Keratinocyte (primary cell): ENCODE measurements at regions not wholly inside any gene's neighbourhood (a gene's known extent, or its start where the extent isn't known, plus 50 kb on each side); places are given as distances from the start of the nearest gene placed in this dataset.

ENCODE experiments used
- DNase-seq: peaks from one replicate; pipeline ENCODE4 v3.0.0-alpha.2; 2011; ENCODE audit warnings: low read depth, missing footprints, low spot score
- FAIRE-seq: peaks from 2 replicates; lab custom pipeline; 2011; peaks lifted over from hg19 to GRCh38; lab: Jason Lieb, UNC
- H2AFZ ChIP-seq: 2 replicates; pipeline ENCODE4 v1.6.0; 2012; ENCODE audit warnings: low read length, control low read depth, inconsistent platforms; ENCODE audit not compliant: control insufficient read depth
- H3K27ac ChIP-seq: 2 replicates; pipeline ENCODE4 v1.5.1; 2011; ENCODE audit warnings: low read length; ENCODE audit not compliant: control insufficient read depth, insufficient read depth
- H3K27me3 ChIP-seq: 3 replicates; pipeline ENCODE4 v1.6.0; 2011; ENCODE audit warnings: low read length; ENCODE audit not compliant: control insufficient read depth, insufficient read depth; ENCODE audit errors: extremely low read depth
- H3K36me3 ChIP-seq, 2 experiments: 2 replicates in 1 of 2; 3 replicates in 1 of 2; pipeline ENCODE4 v1.5.1; 2011; ENCODE audit warnings: low read length in 2 of 2, mild to moderate bottlenecking in 1 of 2; ENCODE audit not compliant: control insufficient read depth in 2 of 2, insufficient read depth in 2 of 2; ENCODE audit errors: extremely low read depth in 1 of 2
- H3K4me1 ChIP-seq: 3 replicates; pipeline ENCODE4 v1.5.1; 2011; ENCODE audit warnings: low read length; ENCODE audit not compliant: control insufficient read depth, insufficient read depth; ENCODE audit errors: extremely low read depth
- H3K4me2 ChIP-seq: 3 replicates; pipeline ENCODE4 v1.6.0; 2011; ENCODE audit warnings: low read depth, low read length; ENCODE audit not compliant: control insufficient read depth, insufficient read depth; ENCODE audit errors: extremely low read depth
- H3K4me3 ChIP-seq, 3 experiments: fragments of 200-600 bp in 1 of 3; sonication (generic) in 1 of 3; 2 replicates in 2 of 3; 3 replicates in 1 of 3; pipeline ENCODE4 v1.5.1; 2011 to 2016; ENCODE audit warnings: low read length in 3 of 3, mild to moderate bottlenecking in 3 of 3, control low read depth in 2 of 3, inconsistent platforms in 1 of 3, low read depth in 1 of 3, mixed read lengths in 1 of 3, mixed run types in 1 of 3, moderate library complexity in 1 of 3; ENCODE audit not compliant: control insufficient read depth in 2 of 3, insufficient read depth in 2 of 3; ENCODE audit errors: extremely low read depth in 1 of 3
- H3K79me2 ChIP-seq: 2 replicates; pipeline ENCODE4 v1.6.0; 2012; ENCODE audit warnings: low read length; ENCODE audit not compliant: control insufficient read depth, insufficient read depth
- H3K9ac ChIP-seq: 3 replicates; pipeline ENCODE4 v1.6.0; 2011; ENCODE audit warnings: low read length; ENCODE audit not compliant: control insufficient read depth, insufficient read depth; ENCODE audit errors: extremely low read depth
- H3K9me1 ChIP-seq: 3 replicates; pipeline ENCODE4 v1.6.0; 2011; ENCODE audit warnings: low read length; ENCODE audit not compliant: control insufficient read depth, insufficient read depth; ENCODE audit errors: extremely low read depth
- H3K9me3 ChIP-seq: 2 replicates; pipeline ENCODE4 v1.5.1; 2012; ENCODE audit warnings: low read depth, low read length; ENCODE audit not compliant: control insufficient read depth
- H4K20me1 ChIP-seq: 3 replicates; pipeline ENCODE4 v1.6.0; 2011; ENCODE audit warnings: low read length; ENCODE audit not compliant: control insufficient read depth, insufficient read depth; ENCODE audit errors: extremely low read depth
- EZH2 ChIP-seq: IDR thresholded peaks from one replicate; pipeline ENCODE4 v1.6.1; 2012; ENCODE audit warnings: inconsistent platforms, mild to moderate bottlenecking, low read length, moderate library complexity
- dilution Hi-C: fragments of 300-500 bp; cut with MboI; formaldehyde crosslinking; loops from one replicate; pipeline ENCODE4 v1.7.0; 2020; ENCODE audit warnings: low sequenced_read_pairs; ENCODE audit not compliant: extremely low pct_ligation_motif_present
- TF ChIP-seq, protein P1 (sequence below), 3 experiments: IDR thresholded peaks in 1 of 3; conservative IDR thresholded peaks in 1 of 3; optimal IDR thresholded peaks in 1 of 3; 2 replicates in 2 of 3; 3 replicates in 1 of 3; pipeline versions ENCODE3 to v1.5.1; 2011; ENCODE audit warnings: low read length in 3 of 3, mild to moderate bottlenecking in 3 of 3, moderate library complexity in 2 of 3, control low read depth in 1 of 3, inconsistent platforms in 1 of 3; ENCODE audit not compliant: insufficient read depth in 2 of 3; ENCODE audit errors: extremely low read depth in 1 of 3

DNA sequence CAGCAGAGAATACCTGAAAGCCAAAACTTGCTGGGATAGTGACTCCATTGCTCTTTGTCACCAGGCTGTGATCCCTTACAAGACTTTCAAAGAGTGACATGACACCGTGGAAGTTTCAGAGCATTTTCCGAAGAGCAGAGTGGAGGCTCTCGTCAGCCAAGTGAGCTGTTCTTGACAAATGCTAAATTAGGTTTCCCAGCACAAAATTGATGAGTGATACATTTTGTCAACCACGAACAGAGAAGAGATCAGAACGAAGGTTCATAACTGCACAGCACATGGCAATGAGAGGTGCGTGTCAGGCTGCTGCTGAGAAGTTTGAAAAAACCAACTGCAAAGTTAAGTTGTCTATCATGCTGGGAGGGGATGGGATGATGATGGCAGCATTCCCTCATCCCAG, 184.4 kb upstream of the C1orf174 start:
- Histone ChIP-seq H3K9ac (no peak overlapping the region), H3K9me1 (no peaks in the 10 kb centered on the region), H4K20me1 (no peaks in the 10 kb centered on the region), H3K79me2 (no peaks in the 10 kb centered on the region), H3K36me3 (no peaks in the 10 kb centered on the region), H3K9me3 (peaks cover 5% of the 10 kb centered on the region), H3K4me3 (no peak overlapping the region), H2AFZ (no peak overlapping the region), H3K27me3 (no peaks in the 10 kb centered on the region), H3K4me1 (no peaks in the 10 kb centered on the region), H3K27ac (no peak overlapping the region), H3K4me2 (no peak overlapping the region)
- DNase-seq (no peak), FAIRE-seq (no peak)
- dilution Hi-C loops = loop anchor here (5.0 kb wide), 1 partner anchor 63 kb away; no protein-coding TSS in a partner anchor
- no peak for TF ChIP-seq EZH2
- TF ChIP-seq, protein P1, sequence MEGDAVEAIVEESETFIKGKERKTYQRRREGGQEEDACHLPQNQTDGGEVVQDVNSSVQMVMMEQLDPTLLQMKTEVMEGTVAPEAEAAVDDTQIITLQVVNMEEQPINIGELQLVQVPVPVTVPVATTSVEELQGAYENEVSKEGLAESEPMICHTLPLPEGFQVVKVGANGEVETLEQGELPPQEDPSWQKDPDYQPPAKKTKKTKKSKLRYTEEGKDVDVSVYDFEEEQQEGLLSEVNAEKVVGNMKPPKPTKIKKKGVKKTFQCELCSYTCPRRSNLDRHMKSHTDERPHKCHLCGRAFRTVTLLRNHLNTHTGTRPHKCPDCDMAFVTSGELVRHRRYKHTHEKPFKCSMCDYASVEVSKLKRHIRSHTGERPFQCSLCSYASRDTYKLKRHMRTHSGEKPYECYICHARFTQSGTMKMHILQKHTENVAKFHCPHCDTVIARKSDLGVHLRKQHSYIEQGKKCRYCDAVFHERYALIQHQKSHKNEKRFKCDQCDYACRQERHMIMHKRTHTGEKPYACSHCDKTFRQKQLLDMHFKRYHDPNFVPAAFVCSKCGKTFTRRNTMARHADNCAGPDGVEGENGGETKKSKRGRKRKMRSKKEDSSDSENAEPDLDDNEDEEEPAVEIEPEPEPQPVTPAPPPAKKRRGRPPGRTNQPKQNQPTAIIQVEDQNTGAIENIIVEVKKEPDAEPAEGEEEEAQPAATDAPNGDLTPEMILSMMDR (optimal IDR thresholded peaks at IDR 0.05 in 1 of 3, IDR thresholded peaks at IDR 0.05 in 1 of 3, conservative IDR thresholded peaks at IDR 0.05 in 1 of 3; ENCODE audit: extremely low read depth in 1 of 3, insufficient read depth in 2 of 3, low read length in 3 of 3) = no peak

DNA sequence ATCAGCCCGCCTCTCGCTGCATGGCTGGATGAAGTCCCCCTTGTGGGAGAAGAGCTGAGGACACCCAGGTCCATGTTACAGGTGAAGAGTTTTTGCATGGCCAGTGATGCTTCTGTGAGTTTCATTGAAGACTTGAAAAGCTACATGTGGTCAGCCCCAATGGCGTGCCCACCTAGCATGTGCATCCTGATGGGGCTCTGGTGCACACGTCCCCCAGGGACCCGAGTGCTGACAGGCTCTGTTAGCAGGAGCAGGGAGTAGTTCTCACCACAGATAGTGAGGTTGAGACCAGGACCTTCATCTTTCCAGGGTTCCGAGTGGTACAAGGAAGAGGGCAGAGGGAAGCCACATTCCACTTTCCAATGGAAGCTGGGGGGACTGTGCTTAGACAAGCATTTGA, 184.8 kb upstream of the C1orf174 start:
- H3K27me3 ChIP-seq = no peaks in the 10 kb centered on the region
- TF ChIP-seq, protein P1 (optimal IDR thresholded peaks at IDR 0.05 in 1 of 3, IDR thresholded peaks at IDR 0.05 in 1 of 3, conservative IDR thresholded peaks at IDR 0.05 in 1 of 3; ENCODE audit: extremely low read depth in 1 of 3, insufficient read depth in 2 of 3, low read length in 3 of 3) = no peak
- FAIRE-seq = no peak
- H3K4me2 ChIP-seq = no peak overlapping the region
- no peaks in the 10 kb centered on the region for H3K4me1 ChIP-seq
- no peak for DNase-seq
- no peaks in the 10 kb centered on the region for H3K9me1 ChIP-seq
- H3K9ac ChIP-seq = no peak overlapping the region
- H3K4me3 ChIP-seq = no peak overlapping the region
- no peaks in the 10 kb centered on the region for H3K79me2 ChIP-seq
- H3K36me3 ChIP-seq = no peaks in the 10 kb centered on the region
- H3K9me3 ChIP-seq = peaks cover 5% of the 10 kb centered on the region
- H4K20me1 ChIP-seq = no peaks in the 10 kb centered on the region
- no peak overlapping the region for H3K27ac ChIP-seq
- H2AFZ ChIP-seq = no peak overlapping the region
- dilution Hi-C loops = loop anchor here (5.0 kb wide), 1 partner anchor 62 kb away; no protein-coding TSS in a partner anchor
